Endothelial cell of umbilical vein (primary cell): ENCODE measurements at regions not wholly inside any gene's neighbourhood (a gene's known extent, or its start where the extent isn't known, plus 50 kb on each side); places are given as distances from the start of the nearest gene placed in this dataset.

Experiments used
- BruUV-seq: library from RNA; stranded (reverse); fragments of 400-500 nt; replicated peaks from 2 replicates; lab custom pipeline; 2021; lab: Mats Ljungman, UMichigan
- CTCF ChIA-PET: fragments of 300-600, 350-600 bp; sonication (Branson Sonifier 250); formaldehyde crosslinking; loops from one replicate; lab custom pipeline; 2021; ENCODE audit warnings: antibody characterized with exemption, inconsistent platforms; lab: Charles Lee
- POLR2A ChIA-PET: fragments of 300-600, 350-600 bp; sonication (Branson Sonifier 250); formaldehyde crosslinking; loops from one replicate; lab custom pipeline; 2021; ENCODE audit warnings: antibody characterized with exemption, inconsistent platforms; lab: Charles Lee
- DNase-seq: peaks from one replicate; pipeline ENCODE4 v3.0.0-alpha.2; 2011; ENCODE audit warnings: low read depth, low spot score
- FAIRE-seq: peaks from 2 replicates; lab custom pipeline; 2011; peaks lifted over from hg19 to GRCh38; lab: Jason Lieb, UNC
- H2AFZ ChIP-seq: 2 replicates; pipeline ENCODE4 v1.6.0; 2012; ENCODE audit warnings: low read depth, low read length, control low read depth, inconsistent platforms
- H3K27ac ChIP-seq: 2 replicates; pipeline ENCODE4 v1.5.1; 2011; ENCODE audit warnings: low read depth, mild to moderate bottlenecking, control low read depth, low read length, moderate library complexity; ENCODE audit not compliant: insufficient read depth
- H3K27me3 ChIP-seq, 2 experiments: 2 replicates each; pipeline versions ENCODE4 v1.6.0 to v1.6.1; 2011; ENCODE audit warnings: low read length in 2 of 2, mixed read lengths in 1 of 2; ENCODE audit not compliant: control insufficient read depth in 2 of 2, insufficient read depth in 2 of 2
- H3K36me3 ChIP-seq, 2 experiments: 2 replicates in 1 of 2; 3 replicates in 1 of 2; pipeline ENCODE4 v1.5.1; 2011; ENCODE audit warnings: low read length in 2 of 2, mild to moderate bottlenecking in 1 of 2, moderate library complexity in 1 of 2; ENCODE audit not compliant: control insufficient read depth in 2 of 2, insufficient read depth in 2 of 2; ENCODE audit errors: extremely low read depth in 1 of 2
- H3K4me1 ChIP-seq: 3 replicates; pipeline ENCODE4 v1.5.1; 2011; ENCODE audit warnings: mild to moderate bottlenecking, low read length; ENCODE audit not compliant: control insufficient read depth, insufficient read depth; ENCODE audit errors: extremely low read depth
- H3K4me2 ChIP-seq: 2 replicates; pipeline ENCODE4 v1.6.1; 2011; ENCODE audit warnings: low read length, control low read depth, mixed read lengths; ENCODE audit not compliant: insufficient read depth
- H3K4me3 ChIP-seq, 3 experiments: fragments of 200-600 bp in 1 of 3; sonication (generic), shearing (Covaris generic) in 1 of 3; replicated peaks in 1 of 3; 2 replicates each; pipeline ENCODE4 v1.5.1; 2011 to 2016; ENCODE audit warnings: control low read depth in 3 of 3, low read length in 3 of 3, mild to moderate bottlenecking in 2 of 3, inconsistent platforms in 1 of 3, low read depth in 1 of 3, moderate library complexity in 1 of 3; ENCODE audit not compliant: insufficient read depth in 1 of 3
- H3K79me2 ChIP-seq: 2 replicates; pipeline ENCODE4 v1.6.0; 2012; ENCODE audit warnings: low read length, inconsistent platforms; ENCODE audit not compliant: control insufficient read depth, insufficient read depth
- H3K9ac ChIP-seq: replicated peaks from 2 replicates; pipeline ENCODE3; 2011; ENCODE audit warnings: low read length, control low read depth; ENCODE audit not compliant: insufficient read depth; ENCODE audit errors: extremely low read depth
- H3K9me1 ChIP-seq: replicated peaks from 3 replicates; pipeline ENCODE4 v1.6.0; 2011; ENCODE audit warnings: mild to moderate bottlenecking, low read length; ENCODE audit not compliant: control insufficient read depth, insufficient read depth; ENCODE audit errors: extremely low read depth
- H3K9me3 ChIP-seq: replicated peaks from 2 replicates; pipeline ENCODE4 v1.5.1; 2012; ENCODE audit warnings: low read length, inconsistent platforms; ENCODE audit not compliant: control insufficient read depth, insufficient read depth
- H4K20me1 ChIP-seq: replicated peaks from 2 replicates; pipeline ENCODE3; 2011; ENCODE audit warnings: mild to moderate bottlenecking, low read length; ENCODE audit not compliant: control insufficient read depth, insufficient read depth; ENCODE audit errors: extremely low read depth
- CTCF ChIP-seq, 2 donors: IDR thresholded peaks; 1 replicate in 1 of 2; 2 replicates in 1 of 2; pipeline ENCODE4 v1.5.1; 2011; ENCODE audit warnings: low read length in 2 of 2, mild to moderate bottlenecking in 2 of 2, moderate library complexity in 2 of 2, control low read depth in 1 of 2, inconsistent platforms in 1 of 2, low read depth in 1 of 2; ENCODE audit not compliant: insufficient read depth in 1 of 2; ENCODE audit errors: extremely low read depth in 1 of 2
- FOS ChIP-seq: IDR thresholded peaks from 2 replicates; pipeline ENCODE4 v1.6.1; 2011; ENCODE audit warnings: mild to moderate bottlenecking, low read length, moderate library complexity, borderline replicate concordance; ENCODE audit not compliant: insufficient read depth
- MYC ChIP-seq: IDR thresholded peaks from one replicate; pipeline ENCODE4 v1.6.1; 2011; ENCODE audit warnings: mild to moderate bottlenecking, low read depth, low read length
- POLR2AphosphoS5 ChIP-seq: IDR thresholded peaks from 2 replicates; pipeline ENCODE4 v1.6.1; 2012; ENCODE audit warnings: low read depth, mild to moderate bottlenecking, control low read depth, low read length, moderate library complexity; ENCODE audit not compliant: insufficient read depth
- dilution Hi-C: fragments of 300-500 bp; cut with MboI; formaldehyde crosslinking; loops from one replicate; pipeline ENCODE4 v1.15.0; 2019; ENCODE audit warnings: low sequenced_read_pairs; ENCODE audit not compliant: extremely low pct_ligation_motif_present
- intact Hi-C: fragments of 100-400 bp; cut with micrococcal nuclease; formaldehyde crosslinking; loops from one replicate; pipeline ENCODE4 v1.10.0; 2022

- no peaks in the 10 kb centered on the region for H3K79me2 ChIP-seq
These were observed 209.8 kb upstream of the NFIA start for GRCh38 chr1:60872426-60873054.

More at GRCh38 chr1:60872426-60873054, 209.8 kb upstream of the NFIA start:
- Histone ChIP-seq H3K27me3 (no peaks in the 10 kb centered on the region), H3K36me3 (no peaks in the 10 kb centered on the region), H4K20me1 (no peaks in the 10 kb centered on the region), H3K4me2 (no peak overlapping the region), H3K4me3 (no peak overlapping the region), H3K9ac (no peak overlapping the region), H2AFZ (no peak overlapping the region), H3K4me1 (peaks cover 21% of the 10 kb centered on the region), H3K9me3 (no peaks in the 10 kb centered on the region), H3K27ac (no peak overlapping the region), H3K9me1 (no peaks in the 10 kb centered on the region)
- no peak for DNase-seq
- intact Hi-C loops (no loop called here), dilution Hi-C loops (no loop called here)
- ChIA-PET CTCF (no interaction called here), POLR2A (no interaction called here)
- no peak for TF ChIP-seq FOS
- no peak for TF ChIP-seq POLR2AphosphoS5
- no peak for TF ChIP-seq CTCF (IDR thresholded peaks at IDR 0.05; ENCODE audit: extremely low read depth in 1 of 2, insufficient read depth in 1 of 2, low read depth in 1 of 2, low read length in 2 of 2)
- TF ChIP-seq MYC = no peak
- no TSS peak for BruUV-seq
- no peak for FAIRE-seq
